Loucy (cell line): ENCODE measurements at regions not wholly inside any gene's neighbourhood (a gene's known extent, or its start where the extent isn't known, plus 50 kb on each side); places are given as distances from the start of the nearest gene placed in this dataset.

ENCODE experiments used
- H2AFZ ChIP-seq: fragments of 200-600 bp; sonication (generic); 2 replicates; pipeline ENCODE4 v1.6.0; 2016; ENCODE audit warnings: antibody characterized with exemption, mild to moderate bottlenecking, low read length, moderate library complexity
- H3F3A ChIP-seq: fragments of 200-600 bp; 2 replicates; pipeline ENCODE4 v1.6.0; 2016; ENCODE audit warnings: antibody characterized with exemption, low read depth, mild to moderate bottlenecking
- H3K27me3 ChIP-seq: fragments of 200-600 bp; sonication (generic); 2 replicates; pipeline ENCODE4 v1.6.1; 2014; ENCODE audit warnings: low read length, mild to moderate bottlenecking; ENCODE audit not compliant: insufficient read depth, poor library complexity, severe bottlenecking
- H3K36me3 ChIP-seq: fragments of 200-600 bp; sonication (generic); 2 replicates; pipeline ENCODE4 v1.6.1; 2016; ENCODE audit warnings: low read length; ENCODE audit not compliant: insufficient read depth
- H3K4me1 ChIP-seq: fragments of 200-600 bp; sonication (generic); 2 replicates; pipeline ENCODE4 v1.5.1; 2014; ENCODE audit warnings: low read length, mild to moderate bottlenecking; ENCODE audit not compliant: insufficient read depth, poor library complexity, severe bottlenecking
- H3K4me2 ChIP-seq: fragments of 200-600 bp; sonication (generic); 2 replicates; pipeline ENCODE4 v1.6.0; 2014; ENCODE audit warnings: antibody characterized with exemption, low read length, low read depth, mild to moderate bottlenecking; ENCODE audit not compliant: poor library complexity, severe bottlenecking
- H3K4me3 ChIP-seq: fragments of 200-600 bp; sonication (generic); 2 replicates; pipeline ENCODE4 v1.5.1; 2014; ENCODE audit warnings: low read length, mild to moderate bottlenecking, mixed read lengths; ENCODE audit not compliant: poor library complexity, severe bottlenecking
- H3K79me2 ChIP-seq: fragments of 200-600 bp; sonication (generic); 2 replicates; pipeline ENCODE4 v1.6.1; 2014; ENCODE audit warnings: low read length; ENCODE audit not compliant: insufficient read depth
- H3K9ac ChIP-seq: fragments of 200-600 bp; sonication (generic); 2 replicates; pipeline ENCODE4 v1.6.0; 2014; ENCODE audit warnings: mild to moderate bottlenecking, low read depth, low read length, moderate library complexity; ENCODE audit not compliant: poor library complexity, severe bottlenecking
- H3K9me2 ChIP-seq: fragments of 200-600 bp; sonication (generic); replicated peaks from 2 replicates; pipeline ENCODE4 v1.6.1; 2016; ENCODE audit warnings: low read depth, low read length, mixed read lengths
- H3K9me3 ChIP-seq: fragments of 200-600 bp; sonication (generic); 2 replicates; pipeline ENCODE4 v1.6.1; 2014; ENCODE audit warnings: mild to moderate bottlenecking, antibody characterized with exemption, low read length, low read depth; ENCODE audit not compliant: insufficient read depth
- H4K20me1 ChIP-seq: fragments of 200-600 bp; sonication (generic); 2 replicates; pipeline ENCODE4 v1.6.0; 2014; ENCODE audit warnings: antibody characterized with exemption, low read length, mild to moderate bottlenecking; ENCODE audit not compliant: insufficient read depth, poor library complexity, severe bottlenecking
- EZH2phosphoT487 ChIP-seq: fragments of 200-600 bp; IDR thresholded peaks from 2 replicates; pipeline ENCODE4 v1.6.1; 2018; ENCODE audit warnings: antibody characterized with exemption, mild to moderate bottlenecking, moderate library complexity, borderline replicate concordance
- TF ChIP-seq, protein P1 (sequence below): fragments of 200-600 bp; sonication (generic); conservative IDR thresholded peaks from 2 replicates; pipeline ENCODE4 v1.5.1; 2014; ENCODE audit warnings: mild to moderate bottlenecking, antibody characterized with exemption, low read length

- no peak overlapping the region for H2AFZ ChIP-seq
- no peaks in the 10 kb centered on the region for H3F3A ChIP-seq
- H3K4me3 ChIP-seq: no peak overlapping the region
- H4K20me1 ChIP-seq: no peaks in the 10 kb centered on the region
- no peaks in the 10 kb centered on the region for H3K9me3 ChIP-seq
- H3K4me1 ChIP-seq: peaks cover 12% of the 10 kb centered on the region
- H3K36me3 ChIP-seq: no peaks in the 10 kb centered on the region
- no peak for TF ChIP-seq EZH2phosphoT487
- TF ChIP-seq, protein P1, sequence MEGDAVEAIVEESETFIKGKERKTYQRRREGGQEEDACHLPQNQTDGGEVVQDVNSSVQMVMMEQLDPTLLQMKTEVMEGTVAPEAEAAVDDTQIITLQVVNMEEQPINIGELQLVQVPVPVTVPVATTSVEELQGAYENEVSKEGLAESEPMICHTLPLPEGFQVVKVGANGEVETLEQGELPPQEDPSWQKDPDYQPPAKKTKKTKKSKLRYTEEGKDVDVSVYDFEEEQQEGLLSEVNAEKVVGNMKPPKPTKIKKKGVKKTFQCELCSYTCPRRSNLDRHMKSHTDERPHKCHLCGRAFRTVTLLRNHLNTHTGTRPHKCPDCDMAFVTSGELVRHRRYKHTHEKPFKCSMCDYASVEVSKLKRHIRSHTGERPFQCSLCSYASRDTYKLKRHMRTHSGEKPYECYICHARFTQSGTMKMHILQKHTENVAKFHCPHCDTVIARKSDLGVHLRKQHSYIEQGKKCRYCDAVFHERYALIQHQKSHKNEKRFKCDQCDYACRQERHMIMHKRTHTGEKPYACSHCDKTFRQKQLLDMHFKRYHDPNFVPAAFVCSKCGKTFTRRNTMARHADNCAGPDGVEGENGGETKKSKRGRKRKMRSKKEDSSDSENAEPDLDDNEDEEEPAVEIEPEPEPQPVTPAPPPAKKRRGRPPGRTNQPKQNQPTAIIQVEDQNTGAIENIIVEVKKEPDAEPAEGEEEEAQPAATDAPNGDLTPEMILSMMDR: no peak
- H3K9me2 ChIP-seq: no peaks in the 10 kb centered on the region
- no peaks in the 10 kb centered on the region for H3K79me2 ChIP-seq
- H3K27me3 ChIP-seq: no peaks in the 10 kb centered on the region
- no peak overlapping the region for H3K4me2 ChIP-seq
- no peak overlapping the region for H3K9ac ChIP-seq
These were observed 240.5 kb downstream of the C12orf75 start for GRCh38 chr12:105570944-105571343.

- H4K20me1 ChIP-seq: no peaks in the 10 kb centered on the region
- H2AFZ ChIP-seq: no peak overlapping the region
- H3F3A ChIP-seq: no peaks in the 10 kb centered on the region
- H3K27me3 ChIP-seq: no peaks in the 10 kb centered on the region
- no peaks in the 10 kb centered on the region for H3K9me3 ChIP-seq
- H3K4me3 ChIP-seq: no peak overlapping the region
- TF ChIP-seq, protein P1: no peak
- no peak for TF ChIP-seq EZH2phosphoT487
- no peak overlapping the region for H3K4me2 ChIP-seq
- no peak overlapping the region for H3K9ac ChIP-seq
- H3K4me1 ChIP-seq: peaks cover 12% of the 10 kb centered on the region
- no peaks in the 10 kb centered on the region for H3K36me3 ChIP-seq
- H3K79me2 ChIP-seq: no peaks in the 10 kb centered on the region
- H3K9me2 ChIP-seq: no peaks in the 10 kb centered on the region
These were observed 243.1 kb downstream of the C12orf75 start for GRCh38 chr12:105573574-105573973.

- H3K4me2 ChIP-seq: no peak overlapping the region
- H3K36me3 ChIP-seq: no peaks in the 10 kb centered on the region
- no peaks in the 10 kb centered on the region for H3K9me2 ChIP-seq
- H3K27me3 ChIP-seq: no peaks in the 10 kb centered on the region
- no peaks in the 10 kb centered on the region for H4K20me1 ChIP-seq
- no peak overlapping the region for H2AFZ ChIP-seq
- TF ChIP-seq, protein P1: no peak
- TF ChIP-seq EZH2phosphoT487: no peak
- H3K9me3 ChIP-seq: no peaks in the 10 kb centered on the region
- no peak overlapping the region for H3K4me3 ChIP-seq
- H3K79me2 ChIP-seq: no peaks in the 10 kb centered on the region
- no peaks in the 10 kb centered on the region for H3F3A ChIP-seq
- H3K4me1 ChIP-seq: peaks cover 12% of the 10 kb centered on the region
- no peak overlapping the region for H3K9ac ChIP-seq
These were observed 243.7 kb downstream of the C12orf75 start for GRCh38 chr12:105574056-105574715.
